Ascending aorta (tissue), 2 donors: ENCODE measurements at regions not wholly inside any gene's neighbourhood (a gene's known extent, or its start where the extent isn't known, plus 50 kb on each side); places are given as distances from the start of the nearest gene placed in this dataset.

ENCODE experiments used
- DNase-seq, 2 donors: peaks; one replicate each; pipeline ENCODE4 v3.0.0-alpha.2; 2019; ENCODE audit warnings: low spot score in 2 of 2
- H3K27ac ChIP-seq, 2 donors: fragments of 200-600 bp; sonication (generic); one replicate each; pipeline ENCODE4 v1.5.1; 2016 to 2017; ENCODE audit warnings: mild to moderate bottlenecking in 1 of 2
- H3K27me3 ChIP-seq: fragments of 200-600 bp; sonication (generic); one replicate; pipeline ENCODE4 v1.5.1; 2017
- H3K36me3 ChIP-seq, 2 donors: fragments of 200-600 bp; sonication (generic); one replicate each; pipeline ENCODE4 v1.5.1; 2016
- H3K4me1 ChIP-seq, 2 donors: fragments of 200-600 bp; sonication (generic); one replicate each; pipeline ENCODE4 v1.5.1; 2016 to 2017; ENCODE audit warnings: mild to moderate bottlenecking in 1 of 2
- H3K4me3 ChIP-seq, 2 donors: fragments of 200-600 bp; sonication (generic); one replicate each; pipeline ENCODE4 v1.5.1; 2016 to 2017; ENCODE audit warnings: mild to moderate bottlenecking in 1 of 2
- H3K9me3 ChIP-seq, 2 donors: fragments of 200-600 bp; sonication (generic); one replicate each; pipeline ENCODE4 v1.5.1; 2016
- CTCF ChIP-seq, 3 experiments: fragments of 200-600 bp in 2 of 3; fragments of 450-650 bp in 1 of 3; sonication (generic) in 2 of 3; IDR thresholded peaks; one replicate each; pipeline ENCODE4 v1.5.1; 2016 to 2019; ENCODE audit warnings: antibody characterized with exemption in 3 of 3, mild to moderate bottlenecking in 1 of 3, moderate library complexity in 1 of 3
- intact Hi-C: fragments of 100-400 bp; cut with DNase I; formaldehyde crosslinking; loops from one replicate; pipeline ENCODE4 v1.15.1; 2023

- intact Hi-C loops, result no loop called here
- Histone ChIP-seq H3K9me3 (peaks cover 0 to 3% of the 10 kb centered on the region in 2 donors), H3K27me3 (no peaks in the 10 kb centered on the region), H3K4me1 (no peaks in the 10 kb centered on the region), H3K36me3 (no peaks in the 10 kb centered on the region), H3K4me3 (no peak overlapping the region), H3K27ac (no peak overlapping the region)
- DNase-seq, result no peak
- no peak for TF ChIP-seq CTCF (IDR thresholded peaks at IDR 0.05)
These were observed 911.0 kb downstream of the PCDH17 start for GRCh38 chr13:58542530-58542929.

- no peaks in the 10 kb centered on the region for H3K36me3 ChIP-seq
- TF ChIP-seq CTCF (IDR thresholded peaks at IDR 0.05), result no peak
- no peaks in the 10 kb centered on the region for H3K4me1 ChIP-seq
These were observed 915.9 kb downstream of the PCDH17 start for GRCh38 chr13:58547419-58547818.

GRCh38 chr13:58566176-58566575, 934.6 kb downstream of the PCDH17 start:
- no peak overlapping the region for H3K27ac ChIP-seq
- no peaks in the 10 kb centered on the region for H3K4me1 ChIP-seq
- intact Hi-C loops, result no loop called here
- H3K27me3 ChIP-seq, result no peaks in the 10 kb centered on the region
- TF ChIP-seq CTCF (IDR thresholded peaks at IDR 0.05), result no peak
- no peak overlapping the region for H3K4me3 ChIP-seq
- DNase-seq, result no peak
- no peaks in the 10 kb centered on the region for H3K36me3 ChIP-seq
- no peaks in the 10 kb centered on the region for H3K9me3 ChIP-seq

More at GRCh38 chr13:58547419-58547818, 915.9 kb downstream of the PCDH17 start:
- H3K4me3 ChIP-seq, result no peak overlapping the region
- intact Hi-C loops, result no loop called here
- H3K9me3 ChIP-seq, result no peaks in the 10 kb centered on the region
- no peak overlapping the region for H3K27ac ChIP-seq
- no peak for DNase-seq
- no peaks in the 10 kb centered on the region for H3K27me3 ChIP-seq

- Histone ChIP-seq H3K4me1 (no peaks in the 10 kb centered on the region), H3K27me3 (no peaks in the 10 kb centered on the region), H3K36me3 (no peaks in the 10 kb centered on the region), H3K27ac (no peak overlapping the region), H3K4me3 (no peak overlapping the region), H3K9me3 (peaks cover 0 to 4% of the 10 kb centered on the region in 2 donors)
- intact Hi-C loops, result no loop called here
- TF ChIP-seq CTCF (IDR thresholded peaks at IDR 0.05), result no peak
- no peak for DNase-seq
These were observed 942.2 kb downstream of the PCDH17 start for GRCh38 chr13:58573743-58574142.

GRCh38 chr13:58574791-58575190, 943.2 kb downstream of the PCDH17 start:
- Histone ChIP-seq H3K4me3 (no peak overlapping the region), H3K9me3 (peaks cover 0 to 4% of the 10 kb centered on the region in 2 donors), H3K27me3 (no peaks in the 10 kb centered on the region), H3K4me1 (no peaks in the 10 kb centered on the region), H3K36me3 (no peaks in the 10 kb centered on the region), H3K27ac (no peak overlapping the region)
- no peak for DNase-seq
- intact Hi-C loops, result no loop called here
- no peak for TF ChIP-seq CTCF (IDR thresholded peaks at IDR 0.05)

- no peaks in the 10 kb centered on the region for H3K27me3 ChIP-seq
- intact Hi-C loops, result no loop called here
- H3K36me3 ChIP-seq, result no peaks in the 10 kb centered on the region
- DNase-seq, result no peak
- TF ChIP-seq CTCF (IDR thresholded peaks at IDR 0.05), result no peak
- H3K4me3 ChIP-seq, result no peak overlapping the region
- H3K27ac ChIP-seq, result no peak overlapping the region
- H3K4me1 ChIP-seq, result no peaks in the 10 kb centered on the region
- H3K9me3 ChIP-seq, result peaks cover 0 to 4% of the 10 kb centered on the region in 2 donors
These were observed 947.9 kb downstream of the PCDH17 start for GRCh38 chr13:58579468-58579867.
